Activated CD8-positive, alpha-beta memory T cell treated with anti-CD3 and anti-CD28 coated beads for 24 hours (primary cell): ENCODE measurements at regions not wholly inside any gene's neighbourhood (a gene's known extent, or its start where the extent isn't known, plus 50 kb on each side); places are given as distances from the start of the nearest gene placed in this dataset.
"Not testable (repeated sequence)": the region's sequence is repeated elsewhere in the genome, so short reads cannot be mapped to it uniquely, and the experiment has no call there.

Source experiments
- DNase-seq: peaks from one replicate; pipeline ENCODE4 v3.0.0-alpha.2; 2020

GRCh38 chr2:82748653-82749052 is 1710.4 kb downstream of the SUCLG1 start:
- DNase-seq = no peak

GRCh38 chr2:82740527-82740926 is 1718.6 kb downstream of the SUCLG1 start:
- no peak for DNase-seq

DNA sequence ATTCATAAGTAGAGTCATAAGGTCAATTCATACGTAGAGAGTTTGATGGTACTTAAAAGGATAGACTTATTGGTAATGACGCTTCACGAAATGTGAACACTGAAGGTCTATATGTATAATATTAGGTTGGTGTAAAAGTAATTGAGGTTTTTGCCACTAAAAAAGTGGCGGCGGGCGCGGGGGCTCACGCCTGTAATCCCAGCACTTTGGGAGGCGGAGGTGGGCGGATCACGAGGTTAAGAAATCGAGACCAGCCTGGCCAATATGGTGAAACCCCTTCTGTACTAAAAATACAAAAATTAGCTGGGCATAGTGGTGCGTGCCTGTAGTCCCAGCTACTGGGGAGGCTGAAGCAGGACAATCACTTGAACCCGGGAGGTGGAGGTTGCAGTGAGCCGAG is 1721.1 kb downstream of the SUCLG1 start:
- DNase-seq = not testable (repeated sequence)

GRCh38 chr2:82735336-82735735 is 1723.7 kb downstream of the SUCLG1 start:
- no peak for DNase-seq

- DNase-seq = no peak
These were observed 1727.3 kb downstream of the SUCLG1 start for GRCh38 chr2:82731824-82732223.

DNA sequence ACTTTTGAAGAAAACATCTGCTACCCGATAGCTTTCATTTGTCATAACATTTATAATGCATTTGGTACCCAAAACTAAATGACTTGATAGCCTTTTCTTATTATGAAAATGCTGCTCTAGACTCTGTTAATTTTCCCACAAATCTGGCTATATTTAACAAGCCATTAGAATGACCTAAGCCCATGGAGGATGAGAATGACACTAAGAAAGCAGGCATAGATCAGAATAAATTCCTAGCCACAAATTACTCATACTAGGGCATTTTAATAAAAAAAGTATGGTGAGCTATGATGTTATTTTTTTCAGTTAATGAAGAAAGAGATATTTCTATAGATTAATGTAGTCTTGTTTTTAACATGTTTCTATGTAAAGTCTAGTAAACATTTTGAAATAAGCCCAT is 1728.3 kb downstream of the SUCLG1 start:
- DNase-seq = no peak

DNA sequence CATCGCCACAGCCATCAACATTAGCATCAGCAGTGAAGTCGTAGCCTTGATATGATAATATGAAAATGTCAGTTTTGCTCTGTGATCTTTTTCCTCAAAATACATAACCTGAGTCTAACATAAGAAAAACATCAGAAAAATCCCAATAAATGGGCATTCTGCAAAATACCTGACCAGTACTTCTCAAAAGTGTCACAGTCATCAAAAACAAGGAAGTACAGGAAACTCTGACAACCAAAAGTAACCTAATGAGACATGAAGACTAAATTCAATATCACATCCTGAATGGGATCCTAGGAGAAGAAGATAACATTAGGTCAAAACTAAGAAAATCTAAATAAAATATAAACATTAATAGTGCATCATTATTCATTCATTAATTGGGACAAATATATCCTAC is 1731.0 kb downstream of the SUCLG1 start:
- no peak for DNase-seq

- no peak for DNase-seq
These were observed 1750.4 kb downstream of the SUCLG1 start for GRCh38 chr2:82708681-82709080.

GRCh38 chr2:82697231-82697630 is 1761.8 kb downstream of the SUCLG1 start:
- no peak for DNase-seq

- DNase-seq = no peak
These were observed 1764.6 kb downstream of the SUCLG1 start for GRCh38 chr2:82694431-82694830.

GRCh38 chr2:82690757-82691411 is 1768.2 kb downstream of the SUCLG1 start:
- no peak for DNase-seq

DNA sequence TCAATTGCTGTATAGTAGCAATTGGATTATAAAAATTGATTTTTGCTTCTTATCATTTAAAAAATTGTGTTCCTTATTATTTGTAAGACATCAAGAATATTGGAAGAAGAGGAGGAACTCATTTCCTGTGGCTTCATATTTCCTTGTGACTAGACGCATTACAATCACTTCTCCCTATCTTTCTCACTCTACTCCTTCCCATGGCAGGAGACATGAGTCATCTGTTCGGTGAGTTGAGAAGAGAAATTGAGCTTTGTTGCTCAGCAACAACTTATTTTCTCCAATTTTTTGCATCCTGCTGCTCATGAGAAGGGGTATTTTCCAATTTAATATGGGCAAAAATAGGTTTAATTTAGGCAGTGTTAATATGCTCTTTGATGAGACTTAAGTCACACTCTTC is 1783.9 kb downstream of the SUCLG1 start:
- DNase-seq = no peak

- no peak for DNase-seq
These were observed 1784.4 kb downstream of the SUCLG1 start for GRCh38 chr2:82674652-82675051.

GRCh38 chr2:82667491-82667890 is 1791.6 kb downstream of the SUCLG1 start:
- DNase-seq = no peak

DNA sequence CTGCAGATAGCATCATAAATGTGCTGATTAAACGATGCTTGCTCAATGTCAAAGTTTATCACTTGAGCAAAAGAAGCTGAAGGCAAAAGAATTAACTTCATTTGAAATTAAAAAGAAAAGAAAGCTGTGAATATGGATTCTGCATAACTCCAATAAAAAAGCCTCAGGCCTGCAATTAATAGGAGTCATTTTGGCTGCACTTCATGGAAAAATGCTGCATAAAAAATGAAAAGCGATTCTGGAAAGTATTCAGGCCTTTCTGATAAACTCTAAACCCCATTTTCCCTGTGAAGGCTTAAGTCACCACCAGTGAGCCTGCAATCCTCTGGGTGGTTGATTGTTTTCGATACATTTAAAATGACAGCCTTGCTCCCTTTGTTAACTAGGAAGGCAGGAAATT is 1793.4 kb downstream of the SUCLG1 start:
- DNase-seq = no peak

GRCh38 chr2:82657106-82657505 is 1802.0 kb downstream of the SUCLG1 start:
- no peak for DNase-seq

DNA sequence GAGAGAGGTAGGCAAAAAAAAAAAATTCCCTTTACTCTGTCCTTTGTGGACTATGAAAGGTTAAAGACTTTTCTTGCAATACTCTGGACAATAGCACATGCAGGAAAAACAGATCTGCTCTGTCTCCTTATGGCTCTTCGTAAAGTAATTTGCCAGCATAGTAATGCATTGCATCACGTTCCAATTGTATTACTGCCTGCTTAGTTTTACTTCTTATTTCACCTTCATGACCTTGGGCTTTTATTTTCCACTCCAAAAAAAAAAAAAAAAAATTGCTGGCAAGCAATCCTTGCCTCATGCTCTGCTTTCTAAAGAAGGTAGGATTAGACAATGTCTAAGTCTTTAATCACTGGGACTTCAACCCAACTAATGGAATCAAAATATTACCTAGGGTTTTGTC is 1802.7 kb downstream of the SUCLG1 start:
- DNase-seq = no peak

- no peak for DNase-seq
These were observed 1807.0 kb downstream of the SUCLG1 start for GRCh38 chr2:82652117-82652516.

DNA sequence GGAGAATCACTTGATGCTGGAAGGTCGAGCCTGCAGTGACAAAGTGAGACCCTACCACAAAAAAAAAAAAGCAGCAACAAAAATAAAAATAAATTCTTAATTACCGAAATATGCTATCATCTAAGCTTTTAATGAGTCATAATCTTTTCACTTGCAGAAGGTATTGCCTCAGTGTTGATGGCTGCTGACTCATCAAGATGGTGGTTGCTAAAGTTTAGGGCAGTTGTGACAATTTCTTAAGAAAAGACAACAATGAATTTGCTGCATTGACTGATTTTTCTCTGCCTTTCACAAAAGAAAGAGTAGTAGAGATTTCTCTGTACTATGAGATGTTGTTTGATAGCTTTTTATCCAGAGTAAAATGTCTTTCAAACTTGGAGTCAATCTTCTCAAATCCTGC is 1809.0 kb downstream of the SUCLG1 start:
- no peak for DNase-seq

DNA sequence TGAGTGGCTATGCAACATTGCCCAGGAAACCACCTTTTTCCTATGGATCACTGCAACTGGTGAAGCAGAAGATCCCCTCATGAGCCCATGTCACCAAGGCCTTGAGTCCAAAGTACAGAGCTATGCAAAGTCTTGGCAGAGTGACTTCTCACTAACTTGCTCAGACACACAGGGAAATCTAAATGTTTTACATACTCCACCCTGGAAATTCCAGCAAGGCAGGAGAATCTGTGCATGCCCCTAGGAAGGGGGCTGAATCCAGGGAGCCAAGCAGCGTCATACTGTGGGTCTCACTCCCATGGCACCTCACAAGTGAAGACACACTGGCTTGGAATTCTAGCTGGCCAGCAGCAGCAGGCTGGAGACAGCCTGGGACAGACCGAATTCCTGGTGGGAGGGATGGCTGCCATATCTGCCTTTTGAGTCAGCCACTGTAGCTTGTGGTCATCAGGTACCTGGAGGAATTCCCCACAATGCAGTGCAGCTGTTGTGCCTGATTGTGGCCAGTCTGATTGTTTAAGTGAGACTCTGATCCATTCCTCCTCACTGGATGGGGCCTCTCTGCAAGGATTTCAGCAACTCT is 1817.4 kb downstream of the SUCLG1 start:
- DNase-seq = no peak

DNA sequence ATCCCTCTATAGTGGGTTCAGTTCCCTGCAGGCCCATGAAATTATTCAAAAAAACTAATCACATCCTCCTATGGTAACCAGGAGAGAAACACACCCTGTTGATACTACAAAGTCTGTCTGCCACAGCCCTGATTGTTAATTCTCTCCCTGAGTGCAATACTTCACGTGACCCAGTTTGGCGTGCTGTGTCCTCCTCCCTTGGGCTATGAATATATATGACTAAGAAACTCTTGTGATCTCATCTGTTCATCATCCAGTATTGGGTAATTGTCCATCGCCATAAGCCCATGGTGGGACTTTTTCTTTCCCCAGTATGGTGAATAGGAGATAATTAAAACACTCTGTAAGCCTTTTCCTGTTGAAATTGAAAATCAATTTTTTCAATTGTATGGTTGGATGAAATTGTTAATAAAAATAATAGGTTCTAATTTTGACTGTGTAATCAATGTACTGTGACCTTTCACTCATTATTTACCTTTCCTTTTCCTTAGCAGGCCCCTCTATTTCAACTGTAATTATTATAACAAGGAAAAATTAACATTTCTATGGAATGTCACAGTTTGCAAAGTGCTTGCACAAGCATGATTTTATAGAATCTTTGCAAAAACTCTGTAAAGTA is 1822.6 kb downstream of the SUCLG1 start:
- no peak for DNase-seq

- no peak for DNase-seq
These were observed 1860.1 kb downstream of the SUCLG1 start for GRCh38 chr2:82599021-82599420.

- no peak for DNase-seq
These were observed 1862.5 kb downstream of the SUCLG1 start for GRCh38 chr2:82596581-82596980.

- no peak for DNase-seq
These were observed 1867.4 kb downstream of the SUCLG1 start for GRCh38 chr2:82591718-82592117.

- no peak for DNase-seq
These were observed 1882.4 kb downstream of the SUCLG1 start for GRCh38 chr2:82576656-82577055.
